NCI-H774 (cell line): ENCODE measurements at regions not wholly inside any gene's neighbourhood (a gene's known extent, or its start where the extent isn't known, plus 50 kb on each side); places are given as distances from the start of the nearest gene placed in this dataset.

Experiments
- DNase-seq: peaks from one replicate; lab custom pipeline; 2025; lab: John Stamatoyannopoulos, UW

- no peak for DNase-seq
Observed at GRCh38 chr15:85307687-85308045, 72.7 kb upstream of the AKAP13 start.

DNA sequence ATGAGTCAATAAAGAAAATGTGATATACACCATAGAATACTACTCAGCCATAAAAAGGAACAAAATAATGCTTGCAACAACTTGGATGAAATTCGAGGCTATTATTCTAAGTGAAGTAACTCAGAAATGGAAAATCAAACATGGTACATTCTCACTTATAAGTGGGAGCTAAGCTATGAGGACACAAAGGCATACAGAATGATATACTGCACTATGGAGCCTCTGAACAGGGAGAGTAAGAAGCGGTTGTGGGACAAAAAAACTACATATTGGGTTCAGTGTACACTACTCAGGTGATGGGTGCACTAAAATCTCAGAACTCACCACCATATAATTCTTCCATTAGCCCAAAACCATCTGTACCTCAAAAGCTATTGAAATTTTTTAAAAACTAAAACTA, 68.8 kb upstream of the AKAP13 start:
- no peak for DNase-seq

- no peak for DNase-seq
Observed at GRCh38 chr15:85312486-85312885, 67.9 kb upstream of the AKAP13 start.

- DNase-seq = no peak
Observed at GRCh38 chr15:85312929-85313331, 67.5 kb upstream of the AKAP13 start.

DNA sequence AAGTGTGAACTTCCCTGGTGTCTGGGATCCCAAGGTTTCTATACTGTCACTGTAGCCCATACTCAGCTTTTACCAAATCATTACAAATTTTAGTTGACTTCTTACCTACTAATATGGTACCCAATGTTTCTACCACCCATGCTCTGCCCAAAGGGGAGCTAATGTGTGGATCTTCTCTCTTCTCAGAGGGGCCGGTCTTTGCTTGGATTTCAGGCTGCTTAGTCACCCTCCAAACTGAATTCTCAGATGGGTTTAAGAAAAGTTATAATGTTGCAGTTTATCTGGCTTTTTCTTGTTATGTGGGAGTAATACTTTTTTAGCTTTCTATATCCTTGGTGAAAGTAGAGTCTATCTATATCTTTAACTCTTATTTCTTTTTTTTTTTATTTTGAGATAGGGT, 67.1 kb upstream of the AKAP13 start:
- no peak for DNase-seq

- no peak for DNase-seq
Observed at GRCh38 chr15:85314146-85314545, 66.3 kb upstream of the AKAP13 start.

DNA sequence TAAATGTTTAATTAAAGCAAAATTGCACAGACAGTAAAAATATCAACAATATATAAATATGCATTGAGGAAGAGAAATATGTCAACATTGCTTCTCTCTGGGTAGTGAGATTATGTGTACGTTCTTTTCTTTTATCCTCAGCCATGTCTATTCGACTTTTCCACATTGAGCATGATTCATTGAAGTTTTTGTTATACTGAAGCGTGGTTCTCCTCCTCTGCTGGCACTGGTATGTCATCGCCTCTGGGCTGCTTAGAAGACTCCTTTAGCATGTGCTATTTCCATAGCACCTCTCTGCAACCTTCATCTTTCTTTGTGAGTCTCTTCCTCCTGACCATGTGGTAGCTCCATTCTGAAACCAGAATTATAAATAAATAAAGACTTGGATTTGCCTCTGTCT, 65.8 kb upstream of the AKAP13 start:
- DNase-seq = no peak

GRCh38 chr15:85316244-85316934, 64.0 kb upstream of the AKAP13 start:
- DNase-seq = no peak

DNA sequence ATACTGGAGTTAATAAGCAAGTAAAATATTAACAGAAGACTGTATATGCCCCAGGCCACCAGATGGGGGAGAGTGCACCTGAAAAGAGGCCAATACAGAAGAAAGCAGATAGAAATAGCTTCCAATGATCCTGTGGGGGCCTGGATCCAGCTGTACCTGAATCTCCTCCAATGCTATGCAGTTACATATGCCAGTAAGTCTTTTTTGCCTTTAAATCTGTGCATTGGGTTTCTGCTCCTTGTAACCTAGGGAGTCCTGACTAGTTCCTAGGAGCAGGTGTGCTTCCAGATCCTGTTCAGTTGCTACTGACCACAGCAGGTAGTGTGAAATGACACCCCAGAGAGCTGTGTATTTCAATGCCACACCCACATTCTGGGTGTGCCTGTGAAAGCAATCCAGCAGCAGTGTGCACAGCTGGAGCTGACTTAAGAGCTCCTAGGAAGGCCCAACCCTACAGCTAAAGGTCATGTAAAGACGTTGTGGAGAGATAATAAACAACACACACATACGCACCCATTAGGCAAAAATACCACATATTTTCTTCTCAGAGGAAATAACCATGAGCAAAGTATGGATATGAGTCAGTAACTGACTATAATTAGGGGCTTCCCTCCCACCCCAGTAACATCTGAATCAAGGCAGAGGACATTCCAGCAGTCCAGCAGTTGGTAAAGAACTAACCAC, 62.2 kb upstream of the AKAP13 start:
- DNase-seq = no peak

DNA sequence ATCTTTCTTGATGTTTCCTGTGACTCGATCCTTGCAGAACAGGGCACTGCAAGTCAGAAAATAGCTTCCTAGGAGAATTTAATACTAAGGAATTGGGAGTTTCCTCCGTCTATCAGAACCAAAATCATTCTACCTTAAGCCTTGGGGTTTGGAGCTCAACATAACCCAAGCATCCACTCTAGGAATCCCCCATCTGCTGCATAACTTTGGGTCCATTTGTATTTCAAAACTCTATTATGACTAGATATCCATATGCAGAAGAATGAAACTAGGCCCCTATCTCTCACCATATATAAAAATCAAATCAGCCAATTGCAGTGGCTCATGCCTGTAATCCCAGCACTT, 61.7 kb upstream of the AKAP13 start:
- no peak for DNase-seq

- DNase-seq = no peak
Observed at GRCh38 chr15:85324202-85324601, 56.2 kb upstream of the AKAP13 start.

DNA sequence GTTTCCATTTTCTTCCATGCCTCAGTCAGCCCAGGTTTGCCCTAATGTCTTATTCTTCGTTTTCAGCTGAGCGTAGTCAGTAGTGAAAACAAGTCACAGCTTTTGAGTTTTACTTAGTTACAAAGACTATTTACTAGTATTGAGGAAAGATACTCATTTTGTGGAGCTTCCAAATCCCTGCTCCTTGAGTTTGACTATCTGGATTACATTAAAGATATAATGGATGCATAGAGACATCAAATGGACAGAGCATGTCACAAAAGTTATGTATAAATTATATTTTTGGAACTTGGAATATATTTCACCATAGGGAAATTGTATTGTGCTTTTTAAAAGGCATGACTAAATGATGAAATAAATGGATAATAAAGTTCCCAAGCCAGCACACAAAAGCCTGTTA, 54.6 kb upstream of the AKAP13 start:
- DNase-seq = no peak

DNA sequence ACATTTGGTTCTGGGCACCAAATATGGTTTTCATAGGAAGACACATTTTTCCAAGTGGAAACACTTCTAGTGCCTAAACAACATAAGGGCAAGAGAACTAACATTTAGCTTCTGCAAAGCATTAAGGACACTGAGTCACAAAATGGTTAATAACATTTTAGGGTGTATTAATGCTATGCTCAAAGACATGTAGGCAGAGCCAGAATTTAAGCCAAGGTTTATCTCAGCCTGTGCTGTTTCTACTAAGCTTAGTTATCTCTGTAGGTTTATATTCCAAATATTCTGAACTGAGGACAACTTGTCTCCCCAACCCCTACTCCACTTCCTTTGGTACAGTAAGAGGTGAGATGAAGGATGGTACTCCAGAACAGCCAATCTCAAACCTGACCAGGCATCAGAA, 54.1 kb upstream of the AKAP13 start:
- DNase-seq = no peak

- no peak for DNase-seq
Observed at GRCh38 chr15:85327820-85328219, 52.6 kb upstream of the AKAP13 start.

- DNase-seq = no peak
Observed at GRCh38 chr15:85329561-85330422, 50.6 kb upstream of the AKAP13 start.
